A673 (cell line): ENCODE measurements at regions not wholly inside any gene's neighbourhood (a gene's known extent, or its start where the extent isn't known, plus 50 kb on each side); places are given as distances from the start of the nearest gene placed in this dataset.

Source experiments
- BruUV-seq: library from RNA; stranded (reverse); fragments of 400-500 nt; replicated peaks from 2 replicates; lab custom pipeline; 2021; lab: Mats Ljungman, UMichigan
- CTCF ChIA-PET: fragments of 300-600 bp; sonication (Branson Sonifier 250); formaldehyde crosslinking; loops from one replicate; lab custom pipeline; 2022; ENCODE audit warnings: antibody characterized with exemption; lab: Charles Lee
- POLR2A ChIA-PET: fragments of 300-600 bp; sonication (Branson Sonifier 250); formaldehyde crosslinking; loops from one replicate; lab custom pipeline; 2022; ENCODE audit warnings: antibody characterized with exemption; ENCODE audit not compliant: low non-redundant PET; lab: Charles Lee
- DNase-seq: peaks from one replicate; pipeline ENCODE4 v3.0.0-alpha.2; 2015; ENCODE audit warnings: low spot score
- H3K27ac ChIP-seq: fragments of 200-600 bp; sonication (generic); 2 replicates; pipeline ENCODE4 v1.5.1; 2016; ENCODE audit warnings: mixed run types, low read depth, mild to moderate bottlenecking, mixed read lengths, antibody characterized with exemption, low read length; ENCODE audit not compliant: poor library complexity, severe bottlenecking
- H3K27me3 ChIP-seq: fragments of 200-600 bp; sonication (generic); replicated peaks from 2 replicates; pipeline ENCODE4 v1.6.1; 2017; ENCODE audit warnings: mixed run types, low read depth, mild to moderate bottlenecking, mixed read lengths, antibody characterized with exemption, low read length; ENCODE audit not compliant: insufficient read depth, poor library complexity
- H3K36me3 ChIP-seq: fragments of 200-600 bp; sonication (generic); 2 replicates; pipeline ENCODE4 v1.6.1; 2016; ENCODE audit warnings: mixed run types, mild to moderate bottlenecking, mixed read lengths, antibody characterized with exemption, low read length; ENCODE audit not compliant: insufficient read depth, poor library complexity, severe bottlenecking
- H3K4me1 ChIP-seq: fragments of 200-600 bp; sonication (generic); 2 replicates; pipeline ENCODE4 v1.6.1; 2017; ENCODE audit warnings: mixed run types, mild to moderate bottlenecking, mixed read lengths, antibody characterized with exemption, low read length; ENCODE audit not compliant: insufficient read depth, poor library complexity, severe bottlenecking
- H3K4me3 ChIP-seq: fragments of 200-600 bp; sonication (generic); 2 replicates; pipeline ENCODE4 v1.5.1; 2016; ENCODE audit warnings: low read depth, mixed run types, mild to moderate bottlenecking, mixed read lengths, low read length; ENCODE audit not compliant: poor library complexity, severe bottlenecking
- H3K9me3 ChIP-seq: fragments of 200-600 bp; sonication (generic); 2 replicates; pipeline ENCODE4 v1.6.1; 2016; ENCODE audit warnings: mixed run types, low read depth, mild to moderate bottlenecking, mixed read lengths, antibody characterized with exemption, low read length; ENCODE audit not compliant: poor library complexity, severe bottlenecking
- EZH2 ChIP-seq: fragments of 200-600 bp; sonication (generic); IDR thresholded peaks from 2 replicates; pipeline ENCODE4 v1.6.1; 2017; ENCODE audit warnings: borderline replicate concordance, low read depth, mild to moderate bottlenecking, mixed read lengths, antibody characterized with exemption, low read length; ENCODE audit not compliant: poor library complexity, severe bottlenecking
- intact Hi-C: fragments of 100-400 bp; cut with micrococcal nuclease; formaldehyde crosslinking; loops from one replicate; pipeline ENCODE4 v1.10.0; 2022; ENCODE audit not compliant: unreplicated experiment
- TF ChIP-seq, protein P1 (sequence below): fragments of 300-800, 200-600 bp; sonication (generic); conservative IDR thresholded peaks from 2 replicates; pipeline ENCODE4 v1.5.1; 2017; ENCODE audit warnings: low read depth, mild to moderate bottlenecking, antibody characterized with exemption, low read length, moderate library complexity, mixed read lengths

DNA sequence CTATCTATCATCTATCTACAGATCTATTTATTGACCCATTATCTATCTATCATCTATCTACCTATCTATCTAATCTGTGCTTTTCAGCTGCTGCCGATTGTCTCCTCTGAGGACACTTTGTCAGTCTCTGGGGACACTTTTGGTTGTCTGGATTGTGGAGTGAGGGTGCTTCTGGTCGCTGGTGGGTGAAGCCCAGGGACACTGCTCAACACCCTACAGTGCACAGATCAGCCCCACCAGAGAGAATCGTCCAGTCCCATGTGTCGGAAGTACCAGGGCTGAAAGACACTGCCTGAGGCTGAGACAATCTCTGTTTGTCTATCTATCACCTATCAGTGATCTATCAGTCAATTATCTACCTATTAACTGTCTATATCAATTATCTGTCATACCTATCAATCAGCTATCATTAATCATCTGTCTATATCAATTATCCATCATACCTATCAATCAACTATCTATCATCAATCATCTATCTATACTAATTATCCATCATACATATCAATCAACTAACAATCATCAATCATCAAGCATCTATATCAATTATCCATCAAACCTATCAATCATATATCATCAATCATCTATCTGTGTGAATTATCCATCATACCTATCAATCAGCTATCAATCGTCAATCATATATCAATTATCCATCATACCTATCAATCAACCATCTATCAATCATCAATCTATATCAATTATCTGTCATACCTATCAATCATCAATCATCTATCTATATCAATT is 70.0 kb upstream of the PPP2R3B start:
- no peak for DNase-seq
- no peak overlapping the region for H3K27ac ChIP-seq
- H3K36me3 ChIP-seq = no peaks in the 10 kb centered on the region
- CTCF ChIA-PET = no interaction called here
- no peaks in the 10 kb centered on the region for H3K4me1 ChIP-seq
- no peak for TF ChIP-seq EZH2
- TF ChIP-seq, protein P1, sequence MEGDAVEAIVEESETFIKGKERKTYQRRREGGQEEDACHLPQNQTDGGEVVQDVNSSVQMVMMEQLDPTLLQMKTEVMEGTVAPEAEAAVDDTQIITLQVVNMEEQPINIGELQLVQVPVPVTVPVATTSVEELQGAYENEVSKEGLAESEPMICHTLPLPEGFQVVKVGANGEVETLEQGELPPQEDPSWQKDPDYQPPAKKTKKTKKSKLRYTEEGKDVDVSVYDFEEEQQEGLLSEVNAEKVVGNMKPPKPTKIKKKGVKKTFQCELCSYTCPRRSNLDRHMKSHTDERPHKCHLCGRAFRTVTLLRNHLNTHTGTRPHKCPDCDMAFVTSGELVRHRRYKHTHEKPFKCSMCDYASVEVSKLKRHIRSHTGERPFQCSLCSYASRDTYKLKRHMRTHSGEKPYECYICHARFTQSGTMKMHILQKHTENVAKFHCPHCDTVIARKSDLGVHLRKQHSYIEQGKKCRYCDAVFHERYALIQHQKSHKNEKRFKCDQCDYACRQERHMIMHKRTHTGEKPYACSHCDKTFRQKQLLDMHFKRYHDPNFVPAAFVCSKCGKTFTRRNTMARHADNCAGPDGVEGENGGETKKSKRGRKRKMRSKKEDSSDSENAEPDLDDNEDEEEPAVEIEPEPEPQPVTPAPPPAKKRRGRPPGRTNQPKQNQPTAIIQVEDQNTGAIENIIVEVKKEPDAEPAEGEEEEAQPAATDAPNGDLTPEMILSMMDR = no peak
- H3K4me3 ChIP-seq = no peak overlapping the region
- intact Hi-C loops = no loop called here
- POLR2A ChIA-PET = no interaction called here
- peaks cover 14% of the 10 kb centered on the region for H3K27me3 ChIP-seq
- no TSS peak for BruUV-seq
- H3K9me3 ChIP-seq = no peaks in the 10 kb centered on the region

DNA sequence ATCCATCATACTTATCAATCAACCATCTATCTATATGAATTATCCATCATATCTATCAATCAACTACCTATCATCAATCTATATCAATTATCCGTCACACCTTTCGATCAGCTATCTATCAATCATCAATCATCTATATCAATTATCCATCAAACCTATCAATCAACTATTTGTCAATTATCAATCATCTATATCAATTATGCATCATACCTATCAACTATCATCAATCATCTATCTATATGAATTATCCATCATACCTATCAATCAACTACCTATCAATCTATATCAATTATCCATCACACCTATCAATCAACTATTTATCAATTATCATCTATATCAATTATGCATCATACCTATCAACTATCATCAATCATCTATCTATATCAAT is 70.6 kb upstream of the PPP2R3B start:
- intact Hi-C loops = no loop called here
- no peak for DNase-seq
- ChIA-PET POLR2A (no interaction called here), CTCF (no interaction called here)
- Histone ChIP-seq H3K9me3 (no peaks in the 10 kb centered on the region), H3K36me3 (no peaks in the 10 kb centered on the region), H3K27ac (no peak overlapping the region), H3K4me3 (no peak overlapping the region), H3K27me3 (peaks cover 14% of the 10 kb centered on the region), H3K4me1 (no peaks in the 10 kb centered on the region)
- no TSS peak for BruUV-seq
- TF ChIP-seq, protein P1 = no peak
- TF ChIP-seq EZH2 = no peak

DNA sequence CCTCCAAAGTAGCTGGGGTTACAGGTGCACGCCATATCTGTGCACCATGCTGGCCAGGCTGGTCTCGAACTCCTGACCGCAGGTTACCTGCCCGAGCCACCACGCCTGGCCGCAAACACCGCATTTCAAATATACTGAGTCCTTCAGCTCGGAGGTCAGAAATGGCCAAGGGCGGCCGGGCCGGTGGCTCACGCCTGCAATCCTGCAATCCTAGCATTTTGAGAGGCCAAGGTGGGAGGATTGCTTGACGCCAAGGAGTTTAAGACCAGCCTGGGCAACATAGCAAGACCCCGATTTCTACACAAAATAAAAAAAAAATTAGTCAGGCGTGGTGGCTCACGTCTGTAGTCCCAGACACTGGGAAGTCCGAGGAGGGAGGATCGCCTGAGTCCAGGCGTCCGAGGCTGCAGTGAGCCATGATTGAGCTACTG is 71.9 kb upstream of the PPP2R3B start:
- H3K4me1 ChIP-seq = no peaks in the 10 kb centered on the region
- no peaks in the 10 kb centered on the region for H3K36me3 ChIP-seq
- no peaks in the 10 kb centered on the region for H3K9me3 ChIP-seq
- no peak overlapping the region for H3K27ac ChIP-seq
- H3K4me3 ChIP-seq = no peak overlapping the region
- intact Hi-C loops = no loop called here
- BruUV-seq = no TSS peak
- DNase-seq = no peak
- POLR2A ChIA-PET = no interaction called here
- peaks cover 14% of the 10 kb centered on the region for H3K27me3 ChIP-seq
- CTCF ChIA-PET = no interaction called here
- TF ChIP-seq, protein P1 = no peak
- no peak for TF ChIP-seq EZH2
